ENCODE measurements at regions not wholly inside any gene's neighbourhood (a gene's known extent, or its start where the extent isn't known, plus 50 kb on each side); places are given as distances from the start of the nearest gene placed in this dataset.

- CTCF ChIA-PET: no interaction called here
- no peak overlapping the region for H3K4me3 ChIP-seq (ENCODE audit: low read depth, low read length)
- POLR2A ChIA-PET: no interaction called here
- no peaks in the 10 kb centered on the region for H3K27me3 ChIP-seq (ENCODE audit: control insufficient read depth, insufficient read depth, low read length)
- no peak for TF ChIP-seq CTCF (IDR thresholded peaks at IDR 0.05; ENCODE audit: insufficient read depth, low read depth, low read length)
- no peak for DNase-seq (ENCODE audit: low read depth)
- no peaks in the 10 kb centered on the region for H3K36me3 ChIP-seq (ENCODE audit: control insufficient read depth, insufficient read depth, low read length)
Measured at GRCh38 chr4:130812117-130812765, 1716.3 kb downstream of the C4orf33 start.

GRCh38 chr4:130814896-130815295 lies 1718.9 kb downstream of the C4orf33 start:
- H3K27me3 ChIP-seq (ENCODE audit: control insufficient read depth, insufficient read depth, low read length): no peaks in the 10 kb centered on the region
- no peak for TF ChIP-seq CTCF (IDR thresholded peaks at IDR 0.05; ENCODE audit: insufficient read depth, low read depth, low read length)
- ChIA-PET CTCF (no interaction called here), POLR2A (no interaction called here)
- H3K4me3 ChIP-seq (ENCODE audit: low read depth, low read length): no peak overlapping the region
- no peak for DNase-seq (ENCODE audit: low read depth)
- no peaks in the 10 kb centered on the region for H3K36me3 ChIP-seq (ENCODE audit: control insufficient read depth, insufficient read depth, low read length)

DNA sequence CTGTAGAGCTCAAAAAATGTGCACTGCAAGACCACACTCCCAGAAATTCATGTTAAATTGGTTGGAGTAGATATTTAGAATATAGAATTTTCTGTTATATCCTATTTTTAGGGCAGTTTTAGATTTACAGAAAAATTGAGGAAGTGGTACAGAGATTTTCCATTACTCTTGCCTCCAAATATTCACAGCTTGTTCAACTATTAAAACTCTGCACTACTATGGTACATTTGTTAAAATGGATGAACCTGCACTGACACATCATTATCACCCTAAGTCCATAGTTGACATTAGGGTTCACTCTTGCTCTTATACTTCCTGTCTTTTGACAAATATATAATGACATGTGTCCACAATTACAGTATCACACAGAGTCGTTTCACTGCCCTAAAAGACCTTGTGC lies 1724.5 kb downstream of the C4orf33 start:
- Histone ChIP-seq H3K4me3 (ENCODE audit: low read depth, low read length) (no peak overlapping the region), H3K36me3 (ENCODE audit: control insufficient read depth, insufficient read depth, low read length) (no peaks in the 10 kb centered on the region), H3K27me3 (ENCODE audit: control insufficient read depth, insufficient read depth, low read length) (no peaks in the 10 kb centered on the region)
- CTCF ChIA-PET: no interaction called here
- POLR2A ChIA-PET: no interaction called here
- no peak for DNase-seq (ENCODE audit: low read depth)
- no peak for TF ChIP-seq CTCF (IDR thresholded peaks at IDR 0.05; ENCODE audit: insufficient read depth, low read depth, low read length)

GRCh38 chr4:130825284-130825683 lies 1729.3 kb downstream of the C4orf33 start:
- DNase-seq (ENCODE audit: low read depth): no peak
- H3K4me3 ChIP-seq (ENCODE audit: low read depth, low read length): no peak overlapping the region
- ChIA-PET POLR2A (no interaction called here), CTCF (no interaction called here)
- no peaks in the 10 kb centered on the region for H3K36me3 ChIP-seq (ENCODE audit: control insufficient read depth, insufficient read depth, low read length)
- no peaks in the 10 kb centered on the region for H3K27me3 ChIP-seq (ENCODE audit: control insufficient read depth, insufficient read depth, low read length)
- TF ChIP-seq CTCF (IDR thresholded peaks at IDR 0.05; ENCODE audit: insufficient read depth, low read depth, low read length): no peak

DNA sequence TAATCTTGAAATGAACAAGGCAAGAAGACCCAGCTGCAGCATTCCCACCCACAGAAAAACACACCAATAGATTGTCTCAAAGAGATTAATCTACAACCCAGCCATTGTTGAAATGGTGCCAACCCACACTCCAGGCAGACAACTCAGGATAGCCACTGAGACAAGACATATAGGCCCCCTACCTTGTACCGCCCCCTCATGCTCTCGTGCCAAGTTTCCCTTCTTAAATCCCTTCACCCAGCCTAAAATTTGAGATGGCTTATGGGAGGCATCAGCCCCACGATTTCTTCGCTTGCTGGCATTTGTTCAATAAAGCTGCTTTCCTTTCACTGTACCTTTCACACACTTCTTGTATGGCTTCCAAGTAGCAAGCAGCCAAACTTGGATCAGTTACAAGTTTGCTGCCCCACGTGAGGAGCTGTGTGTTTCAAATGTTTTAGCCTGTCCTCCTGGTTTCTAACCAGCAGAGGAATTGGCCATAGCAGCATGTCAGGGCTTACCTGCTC lies 1754.1 kb downstream of the C4orf33 start:
- POLR2A ChIA-PET: no interaction called here
- TF ChIP-seq CTCF (IDR thresholded peaks at IDR 0.05; ENCODE audit: insufficient read depth, low read depth, low read length): no peak
- H3K4me3 ChIP-seq (ENCODE audit: low read depth, low read length): no peak overlapping the region
- CTCF ChIA-PET: no interaction called here
- no peaks in the 10 kb centered on the region for H3K36me3 ChIP-seq (ENCODE audit: control insufficient read depth, insufficient read depth, low read length)
- H3K27me3 ChIP-seq (ENCODE audit: control insufficient read depth, insufficient read depth, low read length): no peaks in the 10 kb centered on the region
- no peak for DNase-seq (ENCODE audit: low read depth)
